ENCODE measurements at regions not wholly inside any gene's neighbourhood (a gene's known extent, or its start where the extent isn't known, plus 50 kb on each side); places are given as distances from the start of the nearest gene placed in this dataset.

DNA sequence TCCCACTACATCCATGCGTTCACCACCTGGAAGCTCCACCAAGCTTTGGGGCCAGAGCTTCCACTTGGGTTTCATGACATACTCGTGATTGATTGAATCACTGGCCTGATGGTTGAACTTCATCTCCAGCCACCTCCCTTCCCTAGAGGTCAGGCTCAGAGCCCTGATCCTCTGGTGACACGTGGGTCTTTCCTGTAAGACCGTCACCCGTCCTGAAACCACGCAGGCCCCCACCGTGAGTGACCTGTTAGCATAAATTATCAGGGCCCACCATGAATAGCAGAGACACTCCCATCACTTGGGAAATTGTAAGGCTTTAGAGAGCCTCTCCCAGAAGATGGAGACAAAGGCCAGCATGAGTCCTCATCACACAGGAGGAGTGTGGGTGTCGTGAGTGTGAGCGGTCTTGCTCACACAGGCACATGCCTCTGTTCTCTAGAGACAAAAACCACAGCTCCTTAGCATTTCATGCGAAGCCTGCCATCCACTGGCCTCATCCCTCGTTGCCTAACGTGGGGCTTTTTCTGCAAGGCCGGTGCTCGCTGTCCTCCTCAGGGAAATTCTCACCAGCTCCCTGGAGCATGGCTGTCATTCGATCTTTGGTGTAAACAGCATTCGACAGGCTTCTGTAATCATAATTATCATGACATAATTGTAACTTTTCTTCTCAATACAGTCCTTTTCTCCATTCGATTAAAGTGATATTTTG is 65.1 kb upstream of the DUSP22 start:
- no peak for DNase-seq

DNA sequence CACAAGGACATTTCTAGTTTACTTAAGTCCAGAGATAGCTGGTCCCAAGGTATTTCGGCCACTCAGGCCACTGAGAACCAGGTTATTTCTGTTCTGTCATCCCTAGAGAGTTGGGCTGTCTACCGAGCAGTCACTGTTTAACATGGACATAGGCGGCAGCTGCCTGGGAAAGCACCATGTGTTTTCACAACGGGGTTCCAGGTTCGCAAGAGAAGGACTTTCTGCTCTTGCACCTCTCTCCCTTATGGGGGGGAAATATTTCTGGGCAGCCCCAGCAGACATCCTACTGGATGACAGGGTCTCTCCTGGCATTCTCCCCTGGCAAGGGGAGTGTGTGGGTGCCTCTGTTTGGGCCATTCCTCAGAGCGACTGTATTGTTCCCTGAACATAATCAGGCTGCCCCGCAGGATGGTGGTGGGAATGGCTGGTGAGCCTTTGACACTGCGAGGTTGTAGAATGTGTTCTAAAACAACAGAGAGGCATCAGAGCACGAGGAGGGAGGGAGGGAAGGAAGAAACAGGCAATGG is 64.4 kb upstream of the DUSP22 start:
- DNase-seq = no peak

DNA sequence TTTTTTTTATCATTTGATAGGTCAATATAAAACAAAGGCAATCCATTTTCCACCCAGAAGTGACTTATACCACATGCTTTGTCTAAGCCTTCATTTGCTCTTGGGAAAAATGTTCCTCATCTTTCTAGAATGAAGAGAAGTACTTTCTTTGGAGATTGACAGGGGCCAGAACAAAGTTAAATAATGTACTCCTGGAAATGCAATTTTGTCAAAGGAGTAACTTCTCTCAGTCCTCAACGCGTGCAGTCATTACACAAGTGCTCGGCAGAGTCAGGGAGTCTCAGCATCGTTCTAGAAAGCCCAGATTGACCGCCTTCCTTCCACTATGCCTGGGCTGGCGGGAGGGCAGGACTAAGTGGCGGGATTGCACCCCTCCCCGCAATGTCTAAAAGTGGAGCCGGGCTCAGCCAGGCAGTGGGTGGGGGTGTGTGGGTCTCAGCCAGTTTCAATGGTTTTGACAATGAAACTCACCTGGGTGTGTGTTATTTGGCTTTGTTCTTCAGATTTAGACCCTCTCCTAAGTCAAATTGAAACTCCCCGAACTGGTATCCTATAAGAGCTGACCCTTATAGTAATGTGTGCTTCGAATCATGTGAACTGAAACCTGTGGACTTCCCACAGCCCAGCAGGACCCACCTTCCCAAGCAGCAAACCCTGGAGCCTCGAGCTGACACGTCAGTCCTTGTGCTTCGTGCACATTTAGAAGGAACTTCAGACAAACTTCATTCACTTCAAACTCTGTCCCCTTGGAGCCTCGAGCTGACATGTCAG is 63.2 kb upstream of the DUSP22 start:
- DNase-seq = no peak

DNA sequence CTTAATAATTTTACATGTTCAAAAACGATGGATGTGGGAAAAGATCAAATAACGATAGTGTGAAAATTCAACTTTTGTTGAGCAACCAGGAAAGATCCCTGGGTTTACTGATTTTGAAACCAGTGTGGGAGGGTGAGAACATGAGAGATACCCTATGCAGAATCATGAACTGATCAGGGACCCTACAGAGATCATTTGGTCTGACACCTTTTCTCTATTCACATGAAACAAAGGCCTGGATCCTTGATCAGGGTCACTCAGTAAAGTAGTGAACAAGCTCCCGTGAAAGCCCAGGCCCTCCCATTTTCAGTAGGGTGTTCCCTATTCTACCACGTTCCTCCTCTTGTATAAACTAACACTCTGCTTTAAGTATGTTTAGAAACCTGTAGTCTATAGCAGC is 60.5 kb upstream of the DUSP22 start:
- no peak for DNase-seq

DNA sequence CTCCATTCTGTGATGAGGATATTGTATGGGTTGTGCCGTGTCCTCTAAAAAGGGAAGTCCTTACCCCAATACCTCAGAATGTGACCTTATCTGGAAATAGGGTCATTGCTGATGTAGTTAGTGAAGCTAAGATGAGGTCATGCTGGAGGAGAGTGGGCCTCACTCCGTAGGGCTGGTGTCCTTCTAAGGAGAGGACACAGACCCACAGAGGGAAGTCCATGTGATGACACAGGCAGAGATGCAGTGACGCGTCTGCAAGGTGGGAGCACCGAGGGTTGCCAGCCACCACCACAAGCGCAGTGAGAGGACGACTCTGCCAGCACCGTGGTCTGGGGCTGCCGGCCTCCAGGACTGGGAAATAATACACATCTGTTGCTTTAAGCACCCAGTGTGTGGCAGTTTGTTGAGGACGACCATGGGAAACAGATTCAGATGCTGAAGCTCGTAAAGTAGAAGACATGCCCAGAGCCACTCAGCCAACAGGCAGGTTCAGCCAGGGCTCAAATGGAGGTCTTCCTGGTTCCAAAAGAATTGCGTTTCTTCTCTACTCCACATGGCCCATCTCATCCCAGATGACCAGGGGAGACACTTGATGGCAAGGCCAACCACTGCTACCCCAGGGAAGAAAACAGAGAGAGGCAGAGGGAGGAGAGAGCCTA is 59.2 kb upstream of the DUSP22 start:
- DNase-seq = no peak

DNA sequence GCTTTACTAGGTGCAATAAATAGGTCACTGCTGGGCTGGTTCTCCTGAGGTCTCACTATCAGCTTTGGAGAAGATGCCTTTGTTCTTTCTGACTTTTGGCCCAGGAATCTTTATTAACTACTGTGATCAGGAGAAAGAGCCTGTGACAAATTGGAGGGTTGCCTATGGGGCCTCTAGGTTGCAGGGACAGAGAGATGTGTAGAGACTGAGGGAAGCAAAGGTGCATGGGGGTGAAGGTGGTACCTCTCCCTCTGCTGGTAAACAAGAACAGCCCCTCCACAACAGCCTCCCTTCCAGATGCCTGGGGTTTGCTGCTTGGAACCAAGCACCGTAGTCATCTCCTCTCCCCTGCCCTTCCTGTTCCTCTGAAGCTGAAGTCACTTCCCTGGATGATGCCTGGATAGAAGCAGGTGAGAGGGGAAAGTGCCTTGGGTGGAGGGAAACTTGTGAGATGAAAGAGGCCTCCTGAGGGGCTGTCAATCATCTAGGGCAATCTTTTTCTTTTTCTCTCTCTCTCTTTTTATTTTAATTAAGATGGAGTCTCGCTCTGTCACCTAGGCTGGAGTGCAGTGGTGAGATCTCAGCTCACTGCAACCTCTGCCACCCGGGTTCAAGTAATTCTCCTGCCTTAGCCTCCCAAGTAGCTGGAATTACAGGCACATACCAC is 57.4 kb upstream of the DUSP22 start:
- no peak for DNase-seq

DNA sequence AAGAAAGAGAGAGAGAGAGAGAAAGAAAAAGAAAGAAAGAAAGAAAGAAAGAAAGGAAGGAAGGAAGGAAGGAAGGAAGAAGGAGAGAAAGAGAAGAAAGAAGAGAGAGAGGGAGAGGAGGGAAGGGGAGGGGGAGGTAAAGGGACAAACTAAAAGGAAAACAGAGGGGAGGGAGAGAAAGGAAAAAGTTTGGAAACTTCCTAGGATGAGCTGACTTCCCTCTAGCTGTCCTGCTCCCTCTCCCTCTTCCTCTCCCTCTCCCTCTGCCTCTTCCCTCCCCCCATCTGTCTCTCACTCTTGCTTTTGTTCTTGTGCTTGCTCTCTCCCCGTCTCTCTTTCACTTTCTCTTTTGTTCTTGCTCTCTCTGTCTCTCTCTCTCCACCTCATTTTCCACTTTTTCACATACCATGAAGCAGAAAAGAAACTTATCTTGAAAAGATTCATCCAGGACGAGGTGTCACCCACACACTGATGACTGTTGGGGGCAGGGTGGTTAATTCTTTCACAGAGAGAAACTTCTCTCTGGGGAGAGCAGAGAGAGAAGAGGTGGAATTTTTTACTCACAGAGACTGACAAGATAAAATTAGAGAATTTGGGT is 56.4 kb upstream of the DUSP22 start:
- DNase-seq = no peak

DNA sequence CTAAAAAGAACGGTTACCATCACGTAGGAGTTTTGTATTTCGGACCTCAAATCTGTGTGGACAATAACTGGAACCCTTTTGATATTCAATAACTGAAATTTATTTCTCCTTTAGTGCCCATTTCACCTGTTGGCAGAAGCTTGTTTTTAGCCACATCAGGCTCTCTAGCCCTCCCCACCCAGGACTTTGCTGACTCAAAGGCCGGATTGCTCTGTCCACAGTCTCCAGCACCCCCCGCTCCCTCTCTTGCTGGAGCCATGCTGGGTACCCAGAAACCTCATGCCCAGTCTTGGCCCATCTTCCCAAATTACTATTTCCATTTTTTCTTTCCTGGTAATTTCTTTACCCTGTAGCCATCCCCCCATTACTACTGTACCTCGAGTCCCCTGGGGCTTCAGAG is 55.8 kb upstream of the DUSP22 start:
- DNase-seq = no peak

DNA sequence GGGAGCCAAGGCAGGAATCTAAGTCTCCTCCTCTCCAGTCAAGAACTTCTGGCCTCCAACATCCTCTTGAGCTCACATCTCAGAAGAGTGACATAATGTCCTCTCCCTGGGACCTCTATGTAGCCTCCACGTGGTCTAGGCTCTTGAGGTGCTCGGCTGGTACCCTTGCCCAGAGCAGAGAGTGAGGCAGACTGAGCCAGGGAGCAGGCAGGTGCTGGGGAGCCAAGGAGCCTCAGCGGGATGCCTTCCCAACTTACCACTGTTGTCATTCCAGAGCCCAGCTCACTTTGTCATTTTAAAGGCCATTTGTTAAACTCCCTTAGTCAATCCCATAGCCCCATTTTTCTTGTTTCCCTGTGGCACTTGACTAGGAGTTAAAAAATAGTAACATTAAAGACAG is 52.1 kb upstream of the DUSP22 start:
- DNase-seq = no peak

DNA sequence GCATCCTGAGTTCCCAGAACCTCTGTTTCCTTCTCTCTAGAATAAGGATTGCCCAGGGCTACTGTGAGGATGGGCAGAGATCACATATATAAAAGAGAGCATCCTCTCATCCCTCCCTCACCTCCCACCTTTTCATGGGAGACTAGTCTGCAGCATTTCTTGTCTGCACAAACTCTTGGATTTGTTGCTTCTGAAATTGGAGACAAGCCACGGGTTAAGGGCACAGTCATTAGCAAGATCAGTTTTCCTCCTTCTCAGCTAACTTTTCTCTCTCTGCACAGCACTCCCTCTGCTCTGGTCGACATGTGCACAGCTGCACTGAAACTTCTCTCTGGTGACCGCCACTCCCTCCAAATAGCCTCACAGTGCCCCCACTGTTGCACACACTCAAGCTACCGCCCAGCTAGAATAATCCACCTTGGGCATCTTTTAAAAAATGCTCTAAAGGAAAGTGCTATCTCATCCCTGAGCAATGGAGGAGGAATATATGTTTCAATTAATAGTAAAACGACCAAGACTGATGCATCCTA is 50.9 kb upstream of the DUSP22 start:
- DNase-seq = no peak

All from NCI-H1694 (cell line).